COLO668 (cell line): ENCODE measurements at regions not wholly inside any gene's neighbourhood (a gene's known extent, or its start where the extent isn't known, plus 50 kb on each side); places are given as distances from the start of the nearest gene placed in this dataset.
"Not testable (repeated sequence)": the region's sequence is repeated elsewhere in the genome, so short reads cannot be mapped to it uniquely, and the experiment has no call there.

ENCODE experiments used
- DNase-seq: peaks from one replicate; lab custom pipeline; 2025; ENCODE audit not compliant: unreplicated experiment; lab: John Stamatoyannopoulos, UW

DNA sequence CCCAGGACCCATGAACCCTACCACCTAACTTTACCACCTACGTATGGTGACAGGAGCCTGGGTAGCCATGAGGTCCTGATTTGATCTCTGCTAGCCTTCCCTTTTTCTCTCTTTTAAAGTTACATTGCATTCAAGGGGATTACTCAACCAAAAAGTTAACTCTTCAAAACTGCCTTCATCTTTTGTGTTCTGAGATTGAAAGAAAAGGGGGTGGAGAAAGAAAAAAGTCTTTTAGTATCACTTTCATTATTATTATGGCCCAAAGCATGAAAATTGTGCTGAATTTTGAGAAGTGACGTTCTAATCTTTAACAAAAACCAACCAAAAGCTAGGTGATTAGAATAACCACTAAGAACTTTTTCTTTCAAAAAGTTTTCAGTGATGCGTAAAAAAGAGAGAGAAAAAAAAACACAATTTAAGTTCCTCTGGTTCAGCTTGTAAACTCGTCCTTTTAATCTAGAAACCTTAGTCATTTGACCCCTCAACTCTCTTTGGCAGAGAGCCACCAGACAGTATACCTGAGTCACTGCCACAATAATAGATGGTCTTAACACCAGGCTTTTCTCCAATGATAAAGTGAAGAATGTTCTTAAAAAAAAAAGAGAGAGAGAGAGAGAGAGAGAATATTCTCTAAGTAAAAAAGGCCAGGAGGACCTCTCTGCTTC lies 347.4 kb upstream of the FGF13 start:
- no peak for DNase-seq

DNA sequence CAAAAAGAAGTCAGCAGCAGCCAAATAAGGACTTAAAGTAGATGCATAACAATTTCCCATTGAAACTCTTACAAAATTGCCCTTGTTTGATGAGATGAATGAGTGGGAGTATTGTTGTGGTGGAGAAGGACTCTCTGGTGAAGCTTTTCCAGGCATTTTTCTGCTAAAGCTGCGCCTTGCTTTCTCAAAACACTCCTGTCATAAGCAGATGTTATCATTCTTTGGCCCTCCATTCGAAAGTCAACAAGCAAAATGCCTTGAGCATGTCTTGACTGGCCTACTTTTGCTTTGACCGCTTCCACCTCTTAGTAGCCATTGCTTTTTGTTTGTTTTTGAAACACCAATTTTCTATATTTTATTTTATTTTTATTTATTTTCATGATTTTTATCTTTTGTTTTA lies 340.9 kb upstream of the FGF13 start:
- no peak for DNase-seq

DNA sequence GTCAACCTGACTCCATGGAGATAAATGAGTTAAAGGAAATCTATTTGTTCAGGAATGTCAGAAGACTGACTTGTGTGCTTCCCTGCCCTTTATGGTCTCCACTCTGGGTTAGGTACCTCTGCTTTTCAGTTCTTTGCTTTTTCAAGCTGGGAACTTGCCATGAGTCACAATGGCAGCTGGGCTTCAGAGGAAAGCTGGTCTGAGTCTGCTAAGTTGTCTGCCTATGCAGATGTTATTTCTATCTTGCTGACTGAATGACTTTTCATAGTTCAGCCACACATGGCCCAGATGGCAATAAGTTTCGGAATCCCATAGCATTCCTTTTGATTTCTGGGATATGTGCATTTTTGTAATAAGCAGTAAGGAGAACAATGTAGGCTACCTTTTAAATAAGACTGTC lies 337.9 kb upstream of the FGF13 start:
- no peak for DNase-seq

DNA sequence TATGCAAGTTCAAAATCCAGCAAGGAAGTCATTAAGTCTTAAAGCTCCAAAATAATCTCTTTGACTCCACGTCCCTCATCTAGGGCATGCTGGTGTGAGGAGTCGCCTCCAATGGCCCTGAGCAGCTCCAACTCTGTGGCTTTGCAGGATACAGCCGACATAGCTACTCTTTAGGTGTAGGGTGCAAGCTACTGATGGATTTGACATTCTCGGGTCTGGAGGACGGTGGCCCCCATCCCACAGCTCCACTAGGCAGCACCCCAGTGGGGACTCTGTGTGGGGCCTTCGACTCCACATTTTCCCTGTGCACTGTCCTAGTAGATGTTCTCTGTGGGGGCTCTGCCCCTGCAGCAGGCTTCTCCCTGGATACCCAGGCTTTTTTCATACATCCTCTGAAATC lies 333.2 kb upstream of the FGF13 start:
- no peak for DNase-seq

DNA sequence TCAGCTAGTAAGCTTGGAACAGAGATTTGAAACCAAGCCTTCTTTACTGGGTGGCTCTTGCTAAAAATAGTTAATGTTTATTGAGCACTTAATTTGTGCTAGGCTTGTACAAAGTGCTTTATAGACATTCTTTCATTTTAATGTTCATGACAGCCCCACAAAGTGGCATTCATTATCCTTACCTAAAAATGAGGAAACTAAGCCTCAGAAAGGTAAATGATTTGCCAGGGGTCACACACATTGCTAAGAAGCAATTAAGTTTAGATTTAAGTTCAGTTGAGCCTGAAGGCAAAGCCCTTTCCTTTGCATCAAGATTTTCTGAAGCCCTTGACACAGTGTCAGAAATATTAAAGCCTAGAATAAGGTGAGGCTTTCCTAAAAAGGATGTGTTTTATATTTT lies 327.5 kb upstream of the FGF13 start:
- DNase-seq: no peak

DNA sequence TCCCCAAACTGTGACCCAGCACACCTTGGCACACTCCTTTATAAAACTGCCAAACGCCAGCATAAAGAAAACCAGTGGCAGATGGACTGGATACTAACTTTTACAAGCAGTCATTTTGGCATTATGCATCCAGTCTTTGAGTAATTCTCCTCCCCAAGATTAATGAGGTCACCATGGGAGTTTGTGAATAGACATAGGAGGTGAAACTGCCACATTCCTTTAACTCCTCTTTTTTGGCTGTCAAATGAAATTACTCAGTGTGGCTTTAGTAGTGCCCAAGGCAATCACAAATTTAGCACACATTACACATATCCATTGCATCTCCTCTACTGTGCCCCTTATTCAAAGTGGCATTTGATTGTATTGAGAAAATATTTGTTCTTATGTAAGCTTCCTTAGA lies 315.3 kb upstream of the FGF13 start:
- no peak for DNase-seq

DNA sequence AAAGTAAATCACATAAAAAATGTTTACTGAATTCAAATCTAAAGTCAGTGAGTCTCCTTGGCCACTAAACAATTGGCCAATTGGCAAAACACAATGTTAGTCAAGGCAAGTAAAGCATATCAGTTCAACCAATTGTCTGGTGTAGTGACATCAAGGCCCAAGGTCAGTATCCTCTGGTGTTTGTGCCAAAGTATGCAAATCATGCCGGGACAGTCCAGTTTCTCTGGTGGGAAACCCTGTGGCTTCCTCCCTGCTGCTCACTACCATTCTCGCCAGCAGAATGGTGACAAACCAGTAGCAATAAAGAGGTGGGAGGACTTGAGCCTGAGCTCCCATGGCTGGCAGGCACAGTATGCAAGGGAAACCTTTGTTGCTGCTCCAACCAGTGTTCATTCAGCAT lies 314.9 kb upstream of the FGF13 start:
- no peak for DNase-seq

DNA sequence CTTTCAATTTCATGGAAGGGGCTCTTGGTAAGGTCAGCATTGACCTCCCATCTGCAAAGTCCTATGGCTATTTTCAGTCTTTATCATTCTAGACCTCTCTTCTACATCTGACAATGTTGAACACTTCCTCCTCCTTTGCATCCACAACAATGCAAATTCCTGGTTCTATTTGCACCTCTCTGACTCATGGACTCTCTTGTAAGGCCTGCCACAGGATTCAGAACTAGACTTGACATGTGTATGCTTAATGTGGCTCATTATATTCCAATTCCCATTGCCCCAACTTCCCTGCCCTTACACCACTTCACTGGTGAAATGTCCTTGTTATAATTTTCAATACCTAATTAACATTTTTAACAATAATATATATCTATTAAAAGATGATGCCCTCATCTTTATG lies 314.3 kb upstream of the FGF13 start:
- DNase-seq: no peak

DNA sequence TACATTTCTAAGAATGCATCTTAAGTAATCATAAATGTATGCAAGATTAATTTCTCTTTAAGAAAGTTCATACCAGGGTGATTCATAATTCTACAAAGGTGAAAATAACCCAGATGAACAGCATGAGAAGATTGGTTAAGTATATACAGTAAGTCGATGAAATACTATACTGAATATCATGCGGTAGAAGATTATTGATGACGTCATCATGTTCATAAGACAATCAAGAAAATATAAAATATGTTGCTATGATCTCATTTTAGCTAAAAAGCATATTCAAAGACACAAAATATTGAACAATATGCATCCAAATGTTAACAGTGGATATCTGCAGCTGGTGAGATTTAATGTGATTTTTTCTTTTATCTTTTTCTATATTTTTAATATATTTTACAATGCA lies 312.0 kb upstream of the FGF13 start:
- DNase-seq: no peak

DNA sequence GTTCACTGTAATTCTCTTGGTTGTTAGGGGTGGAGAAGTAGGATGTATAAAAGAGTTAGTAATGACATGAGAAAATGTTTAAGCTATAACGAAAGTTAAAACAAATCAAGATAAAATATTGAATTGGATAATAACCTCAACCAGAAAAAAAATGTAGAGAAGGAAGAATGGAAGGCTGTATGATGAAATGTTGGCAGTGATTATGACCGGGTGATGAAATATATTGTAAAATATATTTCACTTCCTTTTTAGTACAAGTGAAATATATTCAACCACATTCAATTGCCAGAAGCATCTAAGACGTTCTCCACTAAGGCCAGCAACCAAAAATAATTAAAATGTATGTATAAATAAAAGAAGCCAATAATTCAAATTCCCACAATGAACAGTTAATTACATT lies 309.3 kb upstream of the FGF13 start:
- no peak for DNase-seq

DNA sequence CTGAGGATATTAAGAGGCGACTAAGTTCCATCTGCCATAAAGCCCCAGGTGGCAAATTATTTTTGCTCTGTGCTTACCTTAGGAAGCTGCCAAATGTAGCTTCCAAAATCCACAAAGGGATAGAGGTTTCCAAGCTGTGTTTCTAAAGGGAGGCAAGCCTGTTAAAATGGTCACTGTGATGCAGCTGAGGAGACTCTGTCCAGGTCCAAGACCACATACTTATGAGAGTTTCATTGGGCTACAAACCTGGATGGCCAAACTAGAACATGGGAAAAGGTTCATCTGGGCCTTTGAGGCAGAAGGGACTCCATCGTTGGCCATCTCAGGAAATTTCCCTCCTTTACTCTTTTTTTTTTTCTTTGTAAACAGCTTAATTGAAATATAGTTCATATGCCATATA lies 306.9 kb upstream of the FGF13 start:
- DNase-seq: no peak

DNA sequence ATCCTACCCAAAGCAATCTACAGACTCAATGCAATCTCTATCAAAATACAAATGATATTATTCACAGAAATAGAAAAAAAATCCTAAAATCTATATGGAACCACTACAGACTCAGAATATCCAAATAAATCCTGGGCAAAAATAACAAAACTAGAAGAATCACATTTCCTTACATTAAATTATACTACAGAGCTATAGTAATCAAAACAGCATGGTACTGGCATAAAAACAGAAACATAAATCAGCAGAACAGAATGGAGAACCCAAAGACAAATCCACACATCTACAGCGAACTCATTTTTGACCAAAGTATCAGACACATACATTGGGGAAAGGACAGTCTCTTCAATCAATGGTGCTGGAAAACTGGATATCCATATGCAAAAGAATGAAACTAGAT lies 304.1 kb upstream of the FGF13 start:
- DNase-seq: no peak

DNA sequence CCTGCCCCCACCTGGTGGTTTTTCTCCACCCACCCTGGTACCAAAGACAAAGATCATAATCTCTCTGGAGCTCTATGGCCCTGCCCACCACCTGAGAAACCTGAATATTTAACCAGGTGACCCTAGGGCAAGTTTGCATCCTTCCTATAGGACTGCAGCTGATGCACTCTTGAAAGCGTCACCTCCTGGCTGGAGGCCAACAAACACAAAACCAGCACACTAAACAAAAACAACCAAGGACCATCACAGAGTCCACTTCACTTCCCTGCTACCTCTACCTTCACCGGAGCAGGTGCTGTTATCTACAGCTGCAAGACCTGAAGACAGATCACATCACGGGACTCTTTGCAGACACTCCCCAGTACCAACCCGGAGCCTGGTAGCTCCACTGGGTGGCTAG lies 296.7 kb upstream of the FGF13 start:
- DNase-seq: peak; percentile 88

DNA sequence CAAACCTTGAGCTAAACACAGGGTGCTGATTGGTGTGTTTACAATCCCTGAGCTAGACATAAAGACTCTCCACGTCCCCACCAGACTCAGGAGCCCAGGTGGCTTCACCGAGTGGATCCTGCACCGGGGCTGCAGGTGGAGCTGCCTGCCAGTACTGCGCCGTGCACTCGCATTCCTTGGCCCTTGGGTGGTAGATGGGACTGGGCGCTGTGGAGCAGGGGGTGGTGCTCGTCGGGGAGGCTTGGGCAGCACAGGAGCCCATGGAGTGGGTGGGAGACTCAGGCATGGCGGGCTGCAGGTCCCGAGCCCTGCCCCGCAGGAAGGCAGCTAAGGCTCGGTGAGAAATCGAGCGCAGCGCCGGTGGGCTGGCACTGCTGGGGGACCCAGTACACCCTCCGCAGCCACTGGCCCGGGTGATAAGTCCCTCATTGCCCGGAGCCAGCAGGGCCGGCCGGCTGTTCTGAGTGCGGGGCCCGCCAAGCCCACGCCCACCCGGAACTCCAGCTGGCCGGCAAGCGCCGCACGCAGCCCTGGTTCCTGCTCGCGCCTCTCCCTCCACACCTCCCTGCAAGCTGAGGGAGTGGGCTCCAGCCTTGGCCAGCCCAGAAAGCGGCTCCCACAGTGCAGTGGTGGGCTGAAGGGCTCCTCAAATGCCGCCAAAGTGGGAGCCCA lies 292.5 kb upstream of the FGF13 start:
- not testable (repeated sequence) for DNase-seq

DNA sequence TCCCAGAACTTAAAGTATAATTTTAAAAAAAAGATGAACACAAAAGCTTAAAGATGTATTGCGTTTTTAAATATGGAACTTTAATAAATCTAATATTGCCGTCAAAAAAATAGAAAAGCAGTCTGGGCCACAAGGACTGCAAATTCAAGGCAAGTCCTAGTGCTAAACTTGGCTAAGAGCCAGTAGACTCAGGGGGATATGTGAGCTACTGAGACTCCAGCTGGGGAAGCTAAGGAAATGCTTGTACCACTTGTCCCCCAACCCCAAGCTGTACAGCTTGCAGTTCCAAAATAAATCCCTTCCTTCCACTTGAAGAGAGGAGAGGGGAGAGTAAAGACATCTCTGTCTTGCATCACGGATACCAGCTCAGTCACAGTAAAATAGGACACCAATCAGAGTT lies 290.8 kb upstream of the FGF13 start:
- no peak for DNase-seq

DNA sequence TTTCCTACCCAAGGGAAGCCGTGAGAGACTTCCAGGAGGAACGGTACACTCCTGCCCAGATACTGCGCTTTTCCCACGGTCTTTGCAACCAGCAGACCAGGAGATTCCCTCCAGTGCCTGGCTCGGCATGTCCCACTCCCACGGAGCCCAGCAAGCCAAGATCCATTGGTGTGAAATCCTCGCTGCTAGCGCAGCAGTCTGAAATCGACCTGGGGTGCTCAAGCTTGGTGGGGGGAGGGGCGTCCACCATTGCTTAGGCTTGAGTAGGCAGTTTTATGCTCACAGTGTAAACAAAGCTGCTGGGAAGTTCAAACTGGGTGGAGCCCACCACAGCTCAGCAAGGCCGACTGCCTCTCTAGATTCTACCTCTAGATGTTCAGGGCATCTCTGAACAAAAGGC lies 284.8 kb upstream of the FGF13 start:
- peak; percentile 38 for DNase-seq

DNA sequence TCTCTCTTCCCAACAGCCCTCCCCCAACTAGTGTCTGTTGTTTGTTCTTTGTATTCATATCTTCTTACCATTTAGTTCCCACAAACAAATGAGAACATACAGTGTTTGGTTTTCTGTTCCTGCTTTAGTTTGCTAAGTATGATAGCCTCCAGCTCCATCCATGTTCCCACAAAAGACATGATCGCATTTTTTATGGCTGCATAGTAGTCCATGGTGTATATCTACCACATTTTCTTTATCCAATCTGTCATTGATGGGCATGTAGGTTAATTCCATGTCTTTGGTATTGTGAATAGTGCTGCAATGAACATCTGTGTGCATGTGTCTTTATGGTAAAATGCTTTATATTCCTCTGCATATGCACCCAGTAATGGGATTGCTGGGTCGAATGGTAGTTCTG lies 283.9 kb upstream of the FGF13 start:
- no peak for DNase-seq

DNA sequence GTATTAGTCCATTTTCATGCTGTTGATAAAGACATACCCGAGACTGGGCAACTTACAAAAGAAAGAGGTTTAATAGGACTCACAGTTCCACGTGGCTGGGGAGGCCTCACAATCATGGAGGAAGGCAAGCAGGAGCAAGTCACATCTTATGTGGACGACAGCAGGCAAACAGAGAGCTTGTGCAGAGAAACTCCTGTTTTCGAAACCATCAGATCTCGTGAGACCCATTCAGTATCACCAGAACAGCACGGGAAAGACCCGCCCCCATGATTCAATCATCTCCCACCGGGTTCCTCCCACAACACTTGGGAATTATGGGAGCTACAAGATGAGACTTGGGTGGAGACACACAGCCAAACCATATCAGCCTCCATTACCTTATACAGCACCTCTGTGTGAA lies 278.9 kb upstream of the FGF13 start:
- DNase-seq: not testable (repeated sequence)

DNA sequence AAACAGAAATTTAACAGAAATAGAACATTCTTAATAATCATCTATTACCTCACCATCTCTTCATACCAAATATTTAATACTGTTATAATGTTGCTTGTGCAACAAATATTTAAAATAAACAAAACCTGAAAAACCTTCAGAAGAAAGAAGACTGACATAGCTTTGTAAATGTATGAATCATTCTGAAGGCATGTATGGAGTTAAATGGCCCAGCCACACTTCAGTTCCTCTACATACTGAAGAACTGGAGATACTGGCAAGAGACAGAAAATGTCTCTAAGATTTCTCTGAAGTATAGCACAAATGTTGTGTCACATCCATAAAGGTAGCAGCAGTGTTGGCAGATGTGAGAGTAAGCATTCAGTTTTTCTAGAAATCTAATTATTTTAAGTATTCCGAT lies 275.3 kb upstream of the FGF13 start:
- no peak for DNase-seq

DNA sequence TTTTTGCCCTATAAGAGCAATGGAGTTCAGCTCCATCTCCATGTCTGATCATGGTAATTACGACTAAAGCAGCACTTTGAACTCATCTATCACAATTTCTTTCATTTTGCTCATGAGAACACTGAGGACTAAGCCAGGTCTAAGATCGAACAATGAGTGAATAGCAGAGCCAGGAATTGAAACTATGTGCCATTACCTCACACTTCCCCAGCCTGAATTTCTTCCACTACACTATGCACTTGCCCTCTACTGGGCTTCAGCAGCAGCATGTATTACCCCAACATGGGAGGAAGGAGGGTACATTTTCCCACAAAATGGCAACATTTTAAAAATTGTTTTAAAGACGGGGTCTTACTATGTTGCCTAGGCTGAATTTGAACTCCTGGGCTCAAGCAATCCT lies 274.7 kb upstream of the FGF13 start:
- DNase-seq: no peak

DNA sequence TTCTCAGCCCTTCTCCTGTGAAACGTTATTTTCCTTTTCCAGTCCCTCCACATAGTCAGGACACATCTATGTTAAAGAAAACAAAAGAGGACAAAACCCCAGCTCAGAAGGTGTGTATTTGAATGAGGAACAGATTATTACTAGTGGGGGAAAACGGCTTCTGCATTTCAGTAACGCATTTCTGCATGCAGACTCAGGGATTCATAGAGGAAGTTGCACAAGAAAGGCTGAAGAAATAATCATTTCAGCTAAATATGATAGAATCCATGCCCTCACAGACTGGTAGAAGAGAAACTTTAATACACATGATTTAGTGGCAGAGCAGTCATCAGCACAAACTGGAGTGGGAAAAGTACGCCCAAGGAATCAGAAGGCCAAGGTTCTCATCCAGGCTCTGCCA lies 270.8 kb upstream of the FGF13 start:
- no peak for DNase-seq

DNA sequence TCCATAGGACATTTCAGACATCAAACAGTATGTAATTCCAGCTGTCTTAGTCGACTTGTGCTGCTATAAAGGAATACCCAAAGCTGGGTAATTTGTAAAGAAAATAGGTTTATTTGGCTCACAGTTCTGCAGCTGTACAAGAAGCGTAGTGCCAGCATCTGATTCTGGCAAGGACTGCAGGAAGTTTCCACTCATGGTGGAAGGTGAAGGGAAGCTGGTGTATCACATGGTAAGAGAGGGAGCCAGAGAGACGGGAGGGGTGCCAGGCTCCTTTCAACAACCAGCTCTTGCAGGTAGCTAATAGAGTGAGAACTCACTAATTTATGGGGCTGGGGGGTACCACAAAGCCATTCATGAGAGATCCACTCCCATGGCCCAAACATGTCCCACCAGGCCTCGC lies 253.0 kb upstream of the FGF13 start:
- DNase-seq: no peak

DNA sequence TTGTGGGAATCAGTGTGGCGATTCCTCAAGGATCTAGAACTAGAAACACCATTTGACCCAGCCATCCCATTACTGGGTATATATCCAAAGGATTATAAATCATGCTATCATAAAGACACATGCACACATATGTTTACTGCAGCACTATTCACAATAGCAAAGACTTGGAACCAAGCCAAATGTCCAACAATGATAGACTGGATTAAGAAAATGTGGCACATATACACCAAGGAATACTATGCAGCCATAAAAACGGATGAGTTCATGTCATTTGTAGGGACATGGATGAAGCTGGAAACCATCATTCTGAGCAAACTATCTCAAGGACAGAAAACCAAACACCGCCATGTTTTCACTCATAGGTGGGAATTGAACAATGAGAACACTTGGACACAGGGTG lies 250.9 kb upstream of the FGF13 start:
- not testable (repeated sequence) for DNase-seq
